Mammary epithelial cell (primary cell): ENCODE measurements at regions not wholly inside any gene's neighbourhood (a gene's known extent, or its start where the extent isn't known, plus 50 kb on each side); places are given as distances from the start of the nearest gene placed in this dataset.

ENCODE experiments used
- EZH2 ChIP-seq: IDR thresholded peaks from 2 replicates; pipeline ENCODE4 v1.6.1; 2012; ENCODE audit warnings: low read length, inconsistent platforms, borderline replicate concordance
- TF ChIP-seq, protein P1 (sequence below), 2 donors: IDR thresholded peaks in 1 of 2; conservative IDR thresholded peaks in 1 of 2; 2 replicates each; pipeline ENCODE4 v1.5.1; 2011 to 2012; ENCODE audit warnings: inconsistent platforms in 2 of 2, low read length in 2 of 2, mild to moderate bottlenecking in 2 of 2, control low read depth in 1 of 2, low read depth in 1 of 2; ENCODE audit not compliant: insufficient read depth in 1 of 2; ENCODE audit errors: extremely low read depth in 1 of 2

DNA sequence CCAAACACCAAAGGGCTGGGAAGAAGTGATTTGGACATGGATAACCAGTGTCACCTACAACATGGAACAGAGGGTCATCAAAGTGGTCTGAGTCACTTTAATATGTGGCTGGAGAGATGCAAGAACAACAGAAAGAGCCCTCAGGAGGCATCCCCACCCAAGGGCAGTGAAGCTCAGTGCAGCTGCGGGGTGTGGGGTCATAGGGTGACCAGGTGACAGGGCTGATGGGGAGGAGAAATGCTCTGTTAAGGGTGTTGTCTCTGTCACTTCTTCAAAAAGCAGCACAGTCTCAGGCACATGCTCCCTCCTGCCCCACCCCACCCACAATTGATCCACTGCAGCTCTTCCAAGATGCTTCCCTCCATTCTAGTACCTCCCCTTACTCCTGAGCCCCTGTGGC is 819.1 kb downstream of the KCNJ18 start:
- TF ChIP-seq, protein P1, sequence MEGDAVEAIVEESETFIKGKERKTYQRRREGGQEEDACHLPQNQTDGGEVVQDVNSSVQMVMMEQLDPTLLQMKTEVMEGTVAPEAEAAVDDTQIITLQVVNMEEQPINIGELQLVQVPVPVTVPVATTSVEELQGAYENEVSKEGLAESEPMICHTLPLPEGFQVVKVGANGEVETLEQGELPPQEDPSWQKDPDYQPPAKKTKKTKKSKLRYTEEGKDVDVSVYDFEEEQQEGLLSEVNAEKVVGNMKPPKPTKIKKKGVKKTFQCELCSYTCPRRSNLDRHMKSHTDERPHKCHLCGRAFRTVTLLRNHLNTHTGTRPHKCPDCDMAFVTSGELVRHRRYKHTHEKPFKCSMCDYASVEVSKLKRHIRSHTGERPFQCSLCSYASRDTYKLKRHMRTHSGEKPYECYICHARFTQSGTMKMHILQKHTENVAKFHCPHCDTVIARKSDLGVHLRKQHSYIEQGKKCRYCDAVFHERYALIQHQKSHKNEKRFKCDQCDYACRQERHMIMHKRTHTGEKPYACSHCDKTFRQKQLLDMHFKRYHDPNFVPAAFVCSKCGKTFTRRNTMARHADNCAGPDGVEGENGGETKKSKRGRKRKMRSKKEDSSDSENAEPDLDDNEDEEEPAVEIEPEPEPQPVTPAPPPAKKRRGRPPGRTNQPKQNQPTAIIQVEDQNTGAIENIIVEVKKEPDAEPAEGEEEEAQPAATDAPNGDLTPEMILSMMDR (conservative IDR thresholded peaks at IDR 0.05 in 1 of 2, IDR thresholded peaks at IDR 0.05 in 1 of 2; ENCODE audit: extremely low read depth in 1 of 2, insufficient read depth in 1 of 2, low read depth in 1 of 2, low read length in 2 of 2), result no peak
- no peak for TF ChIP-seq EZH2
